H9 (cell line): ENCODE measurements at regions not wholly inside any gene's neighbourhood (a gene's known extent, or its start where the extent isn't known, plus 50 kb on each side); places are given as distances from the start of the nearest gene placed in this dataset.
"Not testable (repeated sequence)": the region's sequence is repeated elsewhere in the genome, so short reads cannot be mapped to it uniquely, and the experiment has no call there.

Source experiments
- DNase-seq: peaks from one replicate; pipeline ENCODE4 v3.0.0-alpha.2; 2017
- H2AFZ ChIP-seq: one replicate; pipeline ENCODE4 v1.6.1; 2013; ENCODE audit warnings: mild to moderate bottlenecking, low read length, control low read depth, moderate library complexity
- H2AK5ac ChIP-seq: 2 replicates; pipeline ENCODE4 v1.6.1; 2013; ENCODE audit warnings: low read length, control low read depth, mixed read lengths; ENCODE audit not compliant: insufficient read length
- H2BK120ac ChIP-seq: one replicate; pipeline ENCODE4 v1.6.1; 2013; ENCODE audit warnings: low read depth, mild to moderate bottlenecking, low read length, control low read depth, inconsistent platforms; ENCODE audit not compliant: poor library complexity, severe bottlenecking
- H2BK12ac ChIP-seq: 2 replicates; pipeline ENCODE4 v1.6.1; 2013; ENCODE audit warnings: low read length, control low read depth, mixed read lengths, low read depth; ENCODE audit not compliant: insufficient read length
- H2BK15ac ChIP-seq: 2 replicates; pipeline ENCODE4 v1.6.1; 2013; ENCODE audit warnings: low read depth, low read length, control low read depth
- H2BK20ac ChIP-seq: one replicate; pipeline ENCODE4 v1.6.1; 2013; ENCODE audit warnings: low read depth, mild to moderate bottlenecking, low read length, control low read depth, inconsistent platforms; ENCODE audit not compliant: poor library complexity, severe bottlenecking
- H2BK5ac ChIP-seq: 2 replicates; pipeline ENCODE4 v1.6.1; 2013; ENCODE audit warnings: low read length, control low read depth, mixed read lengths; ENCODE audit not compliant: insufficient read length
- H3K14ac ChIP-seq: 2 replicates; pipeline ENCODE4 v1.6.1; 2013; ENCODE audit warnings: low read length, control low read depth; ENCODE audit not compliant: insufficient read depth
- H3K18ac ChIP-seq: 2 replicates; pipeline ENCODE4 v1.6.1; 2013; ENCODE audit warnings: low read depth, mild to moderate bottlenecking, mixed read lengths, low read length, control low read depth; ENCODE audit not compliant: insufficient read length
- H3K23ac ChIP-seq: 2 replicates; pipeline ENCODE4 v1.6.1; 2013; ENCODE audit warnings: low read length, control low read depth, mixed read lengths, low read depth; ENCODE audit not compliant: insufficient read length
- H3K23me2 ChIP-seq: 2 replicates; pipeline ENCODE4 v1.6.1; 2013; ENCODE audit warnings: low read depth, mild to moderate bottlenecking, mixed read lengths, low read length, control low read depth; ENCODE audit not compliant: insufficient read length, poor library complexity, severe bottlenecking
- H3K27ac ChIP-seq: 2 replicates; pipeline ENCODE4 v1.5.1; 2013; ENCODE audit warnings: low read length, control low read depth, mixed read lengths, low read depth; ENCODE audit not compliant: insufficient read length
- H3K27me3 ChIP-seq: 2 replicates; pipeline ENCODE4 v1.6.1; 2013; ENCODE audit warnings: low read length, control low read depth, inconsistent platforms; ENCODE audit not compliant: insufficient read depth
- H3K4ac ChIP-seq: 2 replicates; pipeline ENCODE4 v1.6.1; 2013; ENCODE audit warnings: low read depth, mild to moderate bottlenecking, control low read depth, inconsistent platforms, low read length, moderate library complexity
- H3K4me1 ChIP-seq: 2 replicates; pipeline ENCODE4 v1.6.1; 2013; ENCODE audit warnings: low read length, control low read depth, inconsistent platforms; ENCODE audit not compliant: insufficient read depth
- H3K4me2 ChIP-seq: 2 replicates; pipeline ENCODE4 v1.6.1; 2013; ENCODE audit warnings: low read length, control low read depth, mixed read lengths; ENCODE audit not compliant: insufficient read length, insufficient read depth
- H3K56ac ChIP-seq: 2 replicates; pipeline ENCODE4 v1.6.1; 2013; ENCODE audit warnings: low read depth, mild to moderate bottlenecking, mixed read lengths, low read length, control low read depth; ENCODE audit not compliant: insufficient read length
- H3K79me1 ChIP-seq: 2 replicates; pipeline ENCODE4 v1.6.1; 2013; ENCODE audit warnings: low read depth, mild to moderate bottlenecking, moderate library complexity, low read length, control low read depth, inconsistent platforms; ENCODE audit not compliant: insufficient read depth, poor library complexity, severe bottlenecking
- H3K79me2 ChIP-seq: 2 replicates; pipeline ENCODE4 v1.6.1; 2013; ENCODE audit warnings: low read length, control low read depth, inconsistent platforms; ENCODE audit not compliant: insufficient read depth
- H3K9ac ChIP-seq: 2 replicates; pipeline ENCODE4 v1.6.1; 2013; ENCODE audit warnings: low read length, control low read depth, mixed read lengths; ENCODE audit not compliant: insufficient read length; ENCODE audit errors: extremely low read depth
- H3K9me3 ChIP-seq: one replicate; pipeline ENCODE4 v1.6.1; 2013; ENCODE audit warnings: low read depth, low read length, inconsistent platforms; ENCODE audit not compliant: control insufficient read depth
- H3T11ph ChIP-seq: one replicate; pipeline ENCODE4 v1.6.1; 2013; ENCODE audit warnings: mild to moderate bottlenecking, low read length, control low read depth, inconsistent platforms
- H4K20me1 ChIP-seq: one replicate; pipeline ENCODE4 v1.6.1; 2013; ENCODE audit not compliant: control insufficient read depth, insufficient read length, insufficient read depth
- H4K5ac ChIP-seq: 2 replicates; pipeline ENCODE4 v1.6.1; 2013; ENCODE audit warnings: low read depth, mild to moderate bottlenecking, mixed read lengths, low read length, control low read depth; ENCODE audit not compliant: insufficient read length
- H4K8ac ChIP-seq: replicated peaks from 2 replicates; pipeline ENCODE4 v1.6.1; 2013; ENCODE audit warnings: low read length, control low read depth, mixed read lengths, low read depth; ENCODE audit not compliant: insufficient read length
- H4K91ac ChIP-seq: 2 replicates; pipeline ENCODE4 v1.6.1; 2013; ENCODE audit warnings: low read depth, mild to moderate bottlenecking, moderate library complexity, mixed read lengths, low read length, control low read depth; ENCODE audit not compliant: insufficient read length
- H3K27ac Mint-ChIP-seq, 3 experiments: 2 replicates in 2 of 3; 3 replicates in 1 of 3; pipeline ENCODE4 v1.8.0; 2020 to 2021; ENCODE audit warnings: mixed read lengths in 3 of 3, mild to moderate bottlenecking in 1 of 3, moderate library complexity in 1 of 3
- H3K27me3 Mint-ChIP-seq: 2 replicates; pipeline ENCODE4 v1.8.0; 2021; ENCODE audit warnings: low read depth, mild to moderate bottlenecking, moderate library complexity, mixed read lengths
- H3K36me3 Mint-ChIP-seq, 3 experiments: 2 replicates in 2 of 3; 3 replicates in 1 of 3; pipeline ENCODE4 v1.8.0; 2020 to 2021; ENCODE audit warnings: low read depth in 3 of 3, mixed read lengths in 3 of 3; ENCODE audit not compliant: insufficient read depth in 1 of 3
- H3K4me1 Mint-ChIP-seq, 2 experiments: 2 replicates each; pipeline ENCODE4 v1.8.0; 2020; ENCODE audit warnings: mixed read lengths in 2 of 2
- H3K4me3 Mint-ChIP-seq, 2 experiments: 2 replicates in 1 of 2; 3 replicates in 1 of 2; pipeline ENCODE4 v1.8.0; 2020 to 2021; ENCODE audit warnings: mild to moderate bottlenecking in 2 of 2, mixed read lengths in 2 of 2, moderate library complexity in 1 of 2
- H3K9me3 Mint-ChIP-seq, 2 experiments: 2 replicates in 1 of 2; 3 replicates in 1 of 2; pipeline ENCODE4 v1.8.0; 2020; ENCODE audit warnings: mild to moderate bottlenecking in 2 of 2, mixed read lengths in 2 of 2, moderate library complexity in 1 of 2
- WGBS: extraction: QIAGEN DNeasy Blood & Tissue Kit; methylation state at CpG from one replicate; pipeline ENCODE4 v1.1.7; 2013; ENCODE audit warnings: missing lambda C conversion rate, low lambda C conversion rate, mixed read lengths; ENCODE audit not compliant: insufficient read length; ENCODE audit errors: extremely low coverage; 5-methylcytosine and 5-hydroxymethylcytosine counted together

GRCh38 chr21:9628051-9628450, 893.3 kb upstream of the TPTE start:
- not testable (repeated sequence) for H3K18ac ChIP-seq, H3K14ac ChIP-seq, H3K23ac ChIP-seq, H3K27me3 ChIP-seq, H3K79me2 ChIP-seq, H2BK5ac ChIP-seq, H4K5ac ChIP-seq, H3K27ac ChIP-seq, H2BK20ac ChIP-seq, H3K79me1 ChIP-seq, H2BK15ac ChIP-seq, H2AFZ ChIP-seq, H3T11ph ChIP-seq, H4K8ac ChIP-seq, H2AK5ac ChIP-seq, H3K4me1 Mint-ChIP-seq, H3K27ac Mint-ChIP-seq, H2BK12ac ChIP-seq, H3K56ac ChIP-seq, H3K9ac ChIP-seq, H4K20me1 ChIP-seq, H3K23me2 ChIP-seq, DNase-seq, H3K27me3 Mint-ChIP-seq, H3K36me3 Mint-ChIP-seq, H4K91ac ChIP-seq, H3K4me1 ChIP-seq, H3K9me3 ChIP-seq, H3K4me3 Mint-ChIP-seq, H2BK120ac ChIP-seq, H3K4me2 ChIP-seq, H3K4ac ChIP-seq
- peaks cover 10 to 13% of the 10 kb centered on the region in 2 experiments for H3K9me3 Mint-ChIP-seq
- no CpG with 5 or more reads among the region's 3 CpGs for WGBS

GRCh38 chr21:9647409-9647808, 874.0 kb upstream of the TPTE start:
- not testable (repeated sequence) for H3K27ac Mint-ChIP-seq, H3K27ac ChIP-seq, H3K4me1 ChIP-seq, H2AK5ac ChIP-seq, H2BK5ac ChIP-seq, DNase-seq, H2BK20ac ChIP-seq, H3K4ac ChIP-seq, H3K27me3 Mint-ChIP-seq, H3K18ac ChIP-seq, H3K79me1 ChIP-seq, H3T11ph ChIP-seq, H3K56ac ChIP-seq, H2BK120ac ChIP-seq, H3K14ac ChIP-seq, H3K27me3 ChIP-seq, H4K91ac ChIP-seq, H3K4me2 ChIP-seq, H3K4me1 Mint-ChIP-seq, H2AFZ ChIP-seq, H2BK12ac ChIP-seq, H3K23me2 ChIP-seq, H2BK15ac ChIP-seq, H4K8ac ChIP-seq, H3K4me3 Mint-ChIP-seq, H3K23ac ChIP-seq, H3K79me2 ChIP-seq, H3K9ac ChIP-seq, H4K5ac ChIP-seq, H4K20me1 ChIP-seq
- peaks cover 48% of the 10 kb centered on the region for H3K9me3 ChIP-seq
- H3K9me3 Mint-ChIP-seq, result peaks cover 42 to 48% of the 10 kb centered on the region in 2 experiments
- H3K36me3 Mint-ChIP-seq, result peaks cover 4 to 15% (median 10%) of the 10 kb centered on the region in 3 experiments

GRCh38 chr21:9648331-9648730, 873.1 kb upstream of the TPTE start:
- not testable (repeated sequence) for H3K27ac Mint-ChIP-seq, H3K4me2 ChIP-seq, H3K27me3 ChIP-seq, H3K56ac ChIP-seq, H3K18ac ChIP-seq, H2BK120ac ChIP-seq, H4K8ac ChIP-seq, H4K20me1 ChIP-seq, H3K27ac ChIP-seq, H3K4me1 Mint-ChIP-seq, H3K4ac ChIP-seq, H4K91ac ChIP-seq, H3K4me3 Mint-ChIP-seq, H3K27me3 Mint-ChIP-seq, H3K4me1 ChIP-seq, H3K14ac ChIP-seq, H3K9ac ChIP-seq, H3K23ac ChIP-seq, H3K23me2 ChIP-seq, DNase-seq, H3K79me2 ChIP-seq, H2AFZ ChIP-seq, H4K5ac ChIP-seq, H2BK20ac ChIP-seq, H3T11ph ChIP-seq, H2BK5ac ChIP-seq, H2AK5ac ChIP-seq, H2BK12ac ChIP-seq, H3K79me1 ChIP-seq, H2BK15ac ChIP-seq
- Mint-ChIP-seq H3K36me3 (peaks cover 4 to 18% (median 12%) of the 10 kb centered on the region in 3 experiments), H3K9me3 (peaks cover 42 to 47% of the 10 kb centered on the region in 2 experiments)
- H3K9me3 ChIP-seq, result peaks cover 56% of the 10 kb centered on the region
